NCI-H226 (cell line): ENCODE measurements at regions not wholly inside any gene's neighbourhood (a gene's known extent, or its start where the extent isn't known, plus 50 kb on each side); places are given as distances from the start of the nearest gene placed in this dataset.
"Not testable (repeated sequence)": the region's sequence is repeated elsewhere in the genome, so short reads cannot be mapped to it uniquely, and the experiment has no call there.

Source experiments
- DNase-seq: peaks from one replicate; pipeline ENCODE4 v3.0.0-alpha.2; 2015

DNA sequence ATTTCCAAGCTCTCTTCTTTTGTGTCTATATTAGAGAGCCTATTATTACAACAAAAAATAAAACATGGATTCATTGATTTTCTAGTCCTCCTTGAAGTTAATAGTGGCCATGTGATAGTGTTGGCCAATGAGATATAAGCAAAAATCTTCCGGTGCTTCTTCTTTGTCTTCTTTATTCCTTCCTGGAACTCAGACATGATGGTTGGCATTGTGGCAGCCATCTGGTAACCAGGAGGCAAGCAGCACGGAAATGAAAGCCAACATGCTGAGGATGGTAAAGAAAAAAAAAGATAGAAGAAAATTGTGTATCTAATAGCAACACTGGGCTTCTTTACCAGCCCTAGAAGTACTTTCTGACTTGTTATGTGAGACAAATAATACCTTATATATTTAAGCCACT, 50.8 kb upstream of the SEL1L start:
- no peak for DNase-seq

DNA sequence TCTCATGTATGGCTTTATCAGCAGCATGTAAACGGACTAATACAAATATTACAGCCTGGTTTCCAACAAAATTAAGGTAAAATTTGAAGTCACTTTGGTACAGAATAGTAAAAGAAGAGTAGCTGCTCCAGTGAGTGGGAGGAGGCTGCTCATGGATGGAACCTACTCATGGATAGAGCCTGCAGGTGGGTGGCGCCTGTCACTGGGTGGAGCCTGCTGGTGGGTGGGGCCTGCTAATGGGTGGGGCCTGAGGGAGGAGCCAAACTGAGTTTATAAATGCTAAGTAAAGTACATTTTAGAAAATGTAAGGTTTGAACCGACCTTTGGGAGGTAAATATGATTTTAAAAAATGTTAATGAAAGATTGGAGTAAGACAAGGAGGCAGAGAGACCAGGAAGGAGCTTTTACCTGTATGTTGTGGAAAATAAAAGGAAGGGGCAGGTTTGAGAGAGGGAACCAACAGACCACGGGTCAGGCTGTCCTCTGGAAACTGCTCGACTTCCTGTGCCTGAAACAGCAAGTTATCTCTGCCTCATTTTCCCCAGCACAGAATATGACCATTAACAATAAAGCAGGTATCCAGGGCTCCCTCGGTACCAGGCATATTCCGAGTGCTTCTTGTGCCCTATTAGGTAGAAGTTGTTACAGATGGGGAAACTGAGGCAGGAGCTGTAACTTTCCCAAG, 55.9 kb upstream of the SEL1L start:
- DNase-seq: no peak

DNA sequence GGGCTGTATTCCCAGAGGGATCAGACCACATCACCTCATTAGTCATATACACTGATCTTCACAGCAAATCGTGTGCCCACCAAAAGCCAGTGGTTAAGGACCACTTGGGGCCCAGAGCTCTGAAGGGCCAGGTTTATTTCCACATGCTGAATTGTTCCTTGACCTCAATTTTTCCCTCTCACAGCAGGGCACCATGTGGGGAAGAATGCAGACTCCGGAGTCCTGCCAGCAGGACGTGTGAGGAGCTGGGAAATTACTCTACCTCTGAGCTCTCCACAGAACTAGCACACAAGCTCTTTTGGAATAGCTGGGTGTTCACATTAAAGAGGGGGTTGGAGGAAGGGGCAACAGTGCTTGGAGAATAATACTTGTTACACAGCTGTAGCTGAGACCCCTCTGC, 57.6 kb upstream of the SEL1L start:
- no peak for DNase-seq

DNA sequence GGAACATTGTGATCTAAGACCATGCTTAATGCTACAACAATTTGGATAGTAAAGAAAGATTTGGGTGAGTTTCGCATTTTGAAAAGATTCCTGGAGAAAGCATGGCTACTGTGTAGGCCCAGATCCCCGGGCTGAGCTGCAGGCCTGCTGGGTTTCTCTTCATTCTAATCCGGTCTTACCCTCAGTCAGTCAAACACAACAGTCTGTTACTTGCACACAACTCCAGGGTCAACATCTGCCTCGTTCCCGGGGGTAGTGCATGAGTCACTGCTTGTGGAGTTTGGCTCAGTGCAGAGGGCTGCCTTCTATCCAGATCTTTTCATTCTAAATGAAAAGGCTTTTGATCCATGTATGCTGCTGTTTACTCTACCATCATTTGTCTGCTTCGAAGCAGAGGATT, 60.4 kb upstream of the SEL1L start:
- no peak for DNase-seq

DNA sequence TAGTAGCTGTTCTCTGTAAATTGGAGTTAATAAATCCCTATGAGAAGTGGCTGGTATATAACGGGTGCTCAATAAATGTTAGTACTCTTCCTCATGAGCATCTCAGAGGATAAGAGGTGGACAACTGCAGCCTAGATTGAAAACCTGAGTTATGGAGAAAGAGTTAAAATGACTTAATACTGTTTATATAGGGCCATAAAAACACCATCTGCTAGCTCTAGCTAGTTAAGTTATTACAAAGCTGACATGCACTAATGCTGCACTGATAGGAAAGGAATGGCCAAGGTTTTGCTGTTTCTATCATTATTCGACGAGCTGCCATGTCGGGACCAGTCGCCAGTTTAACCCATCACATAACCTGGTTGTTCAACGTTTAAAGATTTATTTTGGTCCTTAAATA, 72.0 kb upstream of the SEL1L start:
- no peak for DNase-seq

DNA sequence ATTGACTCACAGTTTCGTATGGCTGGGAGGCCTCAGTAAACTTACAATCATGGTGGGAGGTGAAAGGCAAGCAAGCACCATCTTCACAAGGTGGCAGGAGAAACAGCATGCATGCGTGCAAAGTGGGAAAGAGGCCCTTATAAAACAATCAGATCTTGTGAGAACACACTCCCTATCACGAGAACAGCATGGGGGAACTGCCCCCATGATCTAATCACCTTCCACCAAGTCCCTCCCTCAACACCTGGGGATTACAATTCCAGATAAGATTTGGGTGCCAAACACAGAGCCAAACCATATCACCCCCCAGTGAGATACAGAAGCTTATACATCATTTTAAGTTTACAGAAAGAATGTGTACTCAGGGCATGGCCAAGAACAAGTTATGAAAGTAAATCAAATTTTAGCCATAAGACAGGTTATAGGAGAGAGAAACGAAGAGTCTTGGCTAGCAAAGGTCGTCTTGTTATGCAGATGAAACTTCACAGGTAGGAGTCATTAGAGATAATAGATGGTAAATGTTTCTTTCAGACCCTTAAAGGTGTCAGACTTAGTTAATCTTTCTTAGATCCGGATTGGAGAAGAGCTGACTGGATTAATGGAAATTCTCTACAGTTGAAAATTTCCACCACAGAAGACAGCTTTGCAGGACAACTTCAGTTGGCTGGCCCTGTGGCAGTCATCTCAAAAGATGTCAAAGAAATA, 79.8 kb upstream of the SEL1L start:
- no peak for DNase-seq

DNA sequence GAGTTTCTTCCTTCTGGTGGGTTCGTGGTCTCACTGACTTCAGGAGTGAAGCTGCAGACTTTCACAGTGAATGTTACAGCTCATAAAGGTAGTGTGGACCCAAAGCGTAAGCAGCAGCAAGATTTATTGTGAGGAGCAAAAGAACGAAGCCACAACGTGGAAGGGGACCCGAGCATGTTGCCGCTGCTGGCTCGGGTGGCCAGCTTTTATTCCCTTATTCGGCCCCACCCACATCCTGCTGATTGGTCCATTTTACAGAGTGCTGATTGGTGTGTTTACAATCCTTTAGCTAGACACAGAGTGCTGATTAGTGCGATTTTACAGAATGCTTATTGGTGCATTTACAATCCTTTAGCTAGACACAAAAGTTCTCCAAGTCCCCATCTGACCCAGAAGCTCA, 80.6 kb upstream of the SEL1L start:
- DNase-seq: not testable (repeated sequence)

DNA sequence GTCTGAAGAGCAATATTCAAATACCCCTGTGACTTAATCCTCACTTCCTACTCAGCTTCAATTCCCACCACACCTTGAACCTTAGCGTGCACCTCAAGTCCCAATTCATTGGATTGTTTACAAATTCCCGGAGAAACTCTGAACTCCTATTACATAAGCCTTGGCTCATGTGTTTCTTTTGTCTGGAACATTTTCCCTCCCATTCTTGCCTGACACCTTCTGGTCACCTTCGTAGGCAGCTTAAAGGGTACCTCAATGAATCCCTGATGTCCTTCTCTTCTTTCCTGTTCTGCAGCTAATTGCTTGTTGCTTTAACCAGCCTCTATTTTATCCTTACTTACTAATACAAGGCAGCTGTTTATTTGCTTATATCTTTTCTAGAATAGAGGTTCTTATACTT, 85.0 kb upstream of the SEL1L start:
- DNase-seq: no peak

DNA sequence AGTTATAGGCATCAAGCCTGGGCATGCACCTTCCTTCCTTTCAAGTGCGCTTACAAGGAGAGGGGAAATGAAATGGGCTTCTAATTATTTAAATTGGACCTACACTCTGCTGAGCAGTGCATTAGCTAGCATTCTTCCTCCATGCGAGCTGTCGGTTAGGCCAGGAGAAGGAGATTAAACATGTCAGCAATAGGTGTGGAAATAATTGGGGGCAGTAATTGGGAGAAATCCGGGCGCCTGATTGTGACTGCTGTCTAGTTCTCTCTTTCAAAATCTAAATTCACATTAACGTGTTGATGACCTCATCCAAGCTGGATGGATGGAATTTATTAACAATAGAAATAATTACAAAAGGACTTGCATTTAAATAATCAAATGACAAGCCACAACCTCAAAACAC, 86.2 kb upstream of the SEL1L start:
- no peak for DNase-seq

DNA sequence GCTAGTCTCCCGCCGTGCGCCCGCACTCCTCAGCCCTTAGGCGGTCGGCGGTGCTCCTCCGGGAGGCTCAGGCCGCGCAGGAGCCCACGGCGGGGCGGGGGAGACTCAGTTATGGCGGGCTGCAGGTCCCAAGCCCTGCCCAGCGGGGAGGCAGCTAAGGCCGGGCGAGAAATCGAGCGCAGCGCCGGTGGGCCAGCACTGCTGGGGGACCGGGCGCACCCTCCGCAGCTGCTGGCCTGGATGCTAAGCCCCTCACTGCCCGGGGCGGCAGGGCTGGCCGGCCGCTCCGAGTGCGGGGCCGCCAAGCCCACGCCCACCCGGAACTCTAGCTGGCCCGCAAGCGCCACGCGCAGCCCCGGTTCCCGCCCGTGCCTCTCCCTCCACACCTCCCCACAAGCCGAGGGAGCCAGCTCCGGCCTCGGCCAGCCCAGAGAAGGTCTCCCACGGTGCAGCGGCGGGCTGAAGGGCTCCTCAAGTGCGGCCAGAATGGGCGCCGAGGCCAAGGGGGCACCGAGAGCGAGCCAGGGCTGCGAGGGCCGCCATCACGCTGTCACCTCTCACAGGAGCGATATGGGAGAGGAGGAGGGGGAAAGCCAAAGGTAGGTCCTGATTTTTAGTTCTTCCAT, 90.2 kb upstream of the SEL1L start:
- DNase-seq: not testable (repeated sequence)

DNA sequence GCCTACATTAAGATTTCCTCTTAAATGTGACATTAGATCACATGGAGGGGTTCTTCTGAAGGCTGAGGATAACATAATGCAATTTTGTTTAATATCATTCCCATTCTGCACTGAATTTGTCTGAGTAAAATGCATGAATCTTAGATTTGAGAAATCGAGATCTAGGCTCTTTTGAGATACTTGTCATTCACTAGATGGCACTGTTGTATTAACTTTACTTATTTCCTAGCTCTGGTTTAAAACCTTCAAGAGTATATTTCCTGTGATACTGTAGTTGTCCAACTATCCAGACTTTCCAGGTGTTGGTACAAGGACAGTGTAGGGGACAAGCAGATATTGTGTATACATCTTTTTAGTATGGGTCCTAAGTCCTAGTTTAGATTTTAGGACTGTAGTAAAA, 91.7 kb upstream of the SEL1L start:
- no peak for DNase-seq

DNA sequence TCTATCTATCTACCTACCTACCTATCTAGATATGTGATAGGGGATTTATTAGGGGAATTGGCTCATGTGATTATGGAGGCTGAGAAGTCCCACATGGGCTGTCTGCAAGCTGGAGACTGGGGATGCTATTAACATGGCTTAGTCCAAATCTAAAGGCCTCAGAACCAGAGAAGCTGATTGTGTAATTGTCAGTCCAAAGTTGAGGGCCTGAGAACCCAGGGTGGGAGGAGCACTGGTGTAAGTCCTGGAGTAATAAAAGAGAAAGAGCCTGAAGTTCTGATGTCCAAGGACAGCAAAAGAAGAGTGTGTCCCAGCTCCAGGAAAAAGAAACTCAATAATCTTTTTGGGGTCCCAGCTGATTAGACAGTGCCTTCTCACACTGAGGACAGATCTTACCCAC, 98.5 kb upstream of the SEL1L start:
- DNase-seq: no peak

DNA sequence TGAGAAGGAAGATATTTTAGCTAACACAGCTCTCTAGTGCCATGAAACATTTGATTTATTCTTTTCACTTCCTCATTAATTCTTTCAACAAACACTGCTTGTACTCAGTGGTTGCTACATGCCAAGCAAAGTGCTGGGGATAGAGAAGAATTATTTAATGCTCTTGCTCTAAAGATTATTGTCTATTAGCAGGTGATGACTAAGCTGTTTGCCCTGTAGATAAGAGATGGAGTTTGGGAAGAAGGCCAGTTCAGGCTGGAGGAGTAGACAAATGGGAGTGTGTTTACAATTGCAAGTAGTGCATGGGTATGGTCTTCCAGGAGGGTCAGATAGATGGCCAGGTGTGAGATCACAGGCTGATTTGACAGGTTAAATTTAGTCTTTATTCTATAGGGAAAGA, 99.8 kb upstream of the SEL1L start:
- DNase-seq: no peak

DNA sequence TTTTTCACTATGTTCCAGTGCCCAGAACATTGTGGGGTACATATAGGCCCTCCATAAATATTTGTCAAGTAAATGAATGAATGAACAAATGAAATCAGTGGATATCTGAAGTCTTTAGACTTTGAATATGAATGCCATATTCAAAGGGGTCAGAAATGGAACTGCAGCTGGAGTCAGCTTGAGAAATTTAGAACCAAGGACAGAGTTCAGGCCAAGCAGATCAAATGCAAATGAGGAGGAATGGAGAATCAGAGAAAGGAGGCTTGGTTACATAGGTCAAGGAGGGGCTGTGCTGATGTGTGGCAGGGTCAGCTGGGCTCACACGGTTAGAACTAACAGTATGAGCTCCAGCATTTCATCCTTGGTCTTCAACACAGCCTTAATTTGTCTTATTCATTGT, 104.0 kb upstream of the SEL1L start:
- no peak for DNase-seq

DNA sequence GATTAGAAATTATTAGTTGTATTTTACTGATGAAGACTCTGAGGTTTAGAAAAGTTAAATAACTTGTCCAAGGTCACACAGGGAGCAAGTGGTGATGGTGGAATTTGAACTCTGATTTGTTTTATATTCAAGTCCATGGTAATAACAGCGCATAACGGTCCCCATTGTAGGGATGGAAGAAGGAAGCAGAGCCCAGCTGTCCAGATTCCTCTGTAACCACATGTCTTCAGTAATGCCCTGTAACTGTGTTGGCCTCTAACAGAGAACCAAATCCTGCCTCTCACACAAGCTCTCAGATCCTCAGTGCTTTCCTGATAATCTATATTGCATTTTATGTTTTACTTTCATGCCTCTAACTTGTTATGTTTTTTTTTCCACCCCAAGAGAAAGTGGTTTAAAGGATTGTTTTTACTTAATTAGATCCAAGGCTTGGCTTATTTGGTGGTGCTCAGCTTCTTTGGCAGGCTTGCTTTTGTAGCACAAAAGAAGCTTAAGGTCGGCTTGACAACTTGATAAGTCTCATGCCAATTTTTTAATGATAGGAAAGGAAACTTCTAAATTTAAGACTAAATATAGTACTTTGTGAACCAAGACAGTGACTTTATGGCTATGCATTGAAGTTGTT, 105.1 kb upstream of the SEL1L start:
- DNase-seq: no peak

DNA sequence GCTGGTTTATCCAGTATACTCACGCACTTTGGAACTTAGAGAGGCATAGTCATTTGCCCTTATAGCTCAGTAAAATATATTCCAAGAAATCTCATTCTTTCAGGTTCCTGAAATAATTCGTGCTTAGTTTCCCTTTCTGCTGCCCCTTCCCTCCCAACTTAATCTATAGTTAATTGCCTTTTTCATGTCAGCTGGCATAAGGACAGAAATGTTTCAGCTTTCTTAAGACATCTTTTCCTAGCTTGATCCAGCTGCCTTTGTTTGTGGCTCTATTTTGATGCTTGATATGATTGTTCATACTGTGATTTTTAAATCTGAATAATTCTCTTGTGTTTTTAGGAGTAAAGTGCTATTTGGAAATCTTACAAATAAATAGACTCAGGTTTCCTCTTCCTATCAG, 120.0 kb upstream of the SEL1L start:
- no peak for DNase-seq

DNA sequence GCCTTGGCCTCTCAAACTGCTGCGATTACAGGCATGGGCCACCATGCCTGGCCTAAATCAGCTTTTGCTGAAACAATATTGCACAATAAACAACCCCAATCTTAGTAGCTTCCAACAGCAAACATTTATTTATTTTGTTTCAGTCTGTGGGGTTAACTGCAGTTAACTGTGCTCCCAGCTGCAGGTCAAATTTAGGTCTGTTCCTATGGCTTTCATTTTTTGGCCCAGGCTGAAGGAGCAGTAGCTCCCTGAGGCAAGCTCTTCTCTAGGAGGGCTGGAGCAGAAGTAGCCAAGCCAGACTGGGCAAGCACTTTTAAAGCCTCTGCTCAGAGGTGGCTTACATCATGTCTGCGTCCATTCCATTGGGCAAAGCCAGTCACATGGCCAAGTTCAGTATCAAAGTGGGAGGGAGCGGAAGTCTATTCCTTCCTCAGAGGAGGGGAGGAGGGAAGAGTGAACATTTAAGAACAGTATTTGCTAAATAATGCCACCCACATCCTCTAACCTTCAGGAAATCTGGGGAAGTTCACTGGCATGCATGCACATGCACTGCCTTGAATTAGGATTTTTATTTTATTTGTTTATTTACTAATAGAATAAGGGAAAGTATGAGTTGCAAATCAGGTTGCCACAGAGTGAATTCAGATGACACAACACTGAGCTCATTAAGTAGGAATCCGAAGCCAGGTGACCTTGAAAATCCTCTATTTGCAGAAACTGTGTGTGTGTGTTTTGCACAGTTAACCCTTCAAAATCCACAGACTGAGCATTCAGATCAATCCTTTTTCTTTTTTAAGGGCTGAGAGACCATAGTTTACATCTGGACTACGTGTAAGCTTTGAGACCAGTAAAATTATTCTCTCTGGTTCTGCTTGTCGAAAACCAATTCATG, 122.0 kb upstream of the SEL1L start:
- no peak for DNase-seq

DNA sequence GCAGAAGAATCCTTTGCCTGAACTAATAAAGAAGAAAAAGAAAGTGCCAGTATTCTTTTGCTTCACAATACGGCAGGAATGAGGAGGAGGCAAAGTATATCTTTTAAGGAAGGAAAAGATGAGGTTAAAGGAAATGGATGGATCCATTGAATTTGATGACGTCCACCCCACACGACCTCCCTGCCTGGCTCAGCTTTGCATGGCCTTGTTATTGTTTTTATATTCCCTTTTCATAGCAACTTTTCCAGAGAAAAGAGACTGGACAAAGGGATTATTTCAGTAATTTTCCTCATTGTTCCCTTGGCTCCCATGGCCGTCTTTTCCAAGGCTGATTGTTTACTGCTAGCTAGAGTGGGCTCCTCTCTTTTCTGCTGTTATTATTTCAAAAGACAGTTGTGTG, 123.2 kb upstream of the SEL1L start:
- no peak for DNase-seq

DNA sequence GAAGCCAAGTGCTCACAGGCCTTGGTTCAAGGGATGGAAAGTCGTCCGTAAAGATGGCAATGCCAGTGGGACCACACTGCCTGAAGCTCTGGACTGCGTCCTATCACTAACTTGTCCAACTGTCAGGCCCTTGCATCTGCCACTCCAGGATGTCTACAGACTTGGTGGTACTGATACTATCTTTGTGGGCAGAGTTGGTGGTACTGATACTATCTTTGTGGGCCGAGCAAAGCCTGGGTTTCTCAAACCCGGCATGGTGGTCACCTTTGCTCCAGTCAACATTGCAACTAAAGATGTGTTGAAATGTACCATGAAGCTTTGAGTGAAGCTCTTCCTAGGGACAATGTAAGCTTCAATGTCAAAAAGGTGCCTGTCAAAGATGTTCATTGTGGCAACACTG, 128.4 kb upstream of the SEL1L start:
- DNase-seq: no peak

DNA sequence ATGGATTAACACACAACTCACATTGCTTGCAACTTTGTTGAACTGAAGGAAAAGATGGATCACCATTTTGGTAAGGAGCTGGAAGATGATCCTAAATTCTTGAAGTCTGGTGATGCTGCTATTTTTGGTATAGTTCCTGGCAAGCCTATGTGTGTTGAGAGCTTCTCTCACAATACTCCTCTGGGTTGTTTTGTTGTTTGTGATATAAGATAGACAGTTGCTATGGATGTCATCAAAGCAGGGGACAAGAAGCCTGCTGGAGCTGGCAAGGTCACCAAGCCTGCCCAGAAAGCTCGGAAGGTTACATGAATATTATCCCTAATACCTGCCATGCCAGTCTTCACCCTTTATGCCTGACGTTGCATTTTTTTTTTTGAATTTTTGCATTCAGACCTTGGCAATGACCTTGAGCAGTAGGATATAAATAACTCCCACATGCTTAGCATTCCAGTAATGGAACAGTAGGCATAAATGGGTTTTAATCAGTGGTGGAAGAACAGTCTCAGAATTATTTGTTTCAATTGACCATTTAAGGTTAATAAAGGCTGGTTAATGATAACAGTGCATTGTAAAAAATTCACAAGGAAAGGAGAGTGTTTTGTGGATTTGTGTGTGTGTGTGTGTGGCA, 129.0 kb upstream of the SEL1L start:
- DNase-seq: no peak

DNA sequence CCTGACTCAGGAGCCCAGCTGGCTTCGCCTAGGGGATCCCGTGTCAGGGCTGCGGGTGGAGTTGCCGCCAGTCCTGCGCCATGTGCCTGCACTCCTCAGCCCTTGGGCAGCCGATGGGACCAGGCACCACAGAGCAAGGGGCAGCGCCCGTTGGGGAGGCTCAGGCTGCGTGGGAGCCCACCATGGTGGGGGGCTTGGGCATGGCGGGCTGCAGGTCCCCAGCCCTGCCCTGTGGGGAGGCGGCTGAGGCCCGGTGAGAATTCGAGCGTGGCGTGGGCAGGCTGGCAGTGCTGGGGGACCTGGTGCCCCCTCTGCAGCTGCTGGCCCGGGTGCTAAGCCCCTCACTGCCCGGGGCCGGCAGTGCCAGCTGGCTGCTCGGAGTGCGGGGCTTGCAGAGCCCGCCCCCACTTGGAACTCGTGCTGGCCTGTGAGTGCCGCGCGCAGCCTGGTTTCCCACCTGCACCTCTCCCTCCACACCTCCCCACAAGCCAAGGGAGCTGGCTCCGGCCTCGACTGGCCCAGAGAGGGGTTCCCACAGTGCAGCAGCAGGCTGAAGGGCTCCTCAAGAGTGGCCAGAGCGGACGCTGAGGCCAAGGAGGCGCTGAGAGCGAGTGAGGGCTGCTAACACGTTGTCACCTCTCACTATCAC, 135.1 kb upstream of the SEL1L start:
- no peak for DNase-seq

DNA sequence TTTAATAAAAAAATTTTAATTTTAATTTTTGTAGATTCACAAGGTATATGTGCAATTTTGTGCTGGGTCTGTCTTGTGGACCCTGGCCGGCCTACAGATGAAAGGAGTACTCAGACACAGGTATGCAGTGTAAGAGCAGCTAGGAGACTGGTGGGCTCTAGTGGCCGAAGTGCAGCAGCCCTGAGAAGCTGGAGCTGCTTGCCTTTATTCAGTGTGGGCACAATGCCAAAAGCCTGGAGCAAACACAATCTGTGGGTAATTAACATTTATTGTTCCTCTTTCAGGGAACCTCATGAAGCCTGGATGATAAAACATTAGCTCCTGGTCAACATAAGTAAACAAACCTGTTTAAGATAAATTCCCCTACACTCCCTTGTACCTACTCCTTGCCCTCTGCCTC, 135.7 kb upstream of the SEL1L start:
- DNase-seq: no peak
